GM18520 (cell line): ENCODE measurements at regions not wholly inside any gene's neighbourhood (a gene's known extent, or its start where the extent isn't known, plus 50 kb on each side); places are given as distances from the start of the nearest gene placed in this dataset.

Experiments
- ATAC-seq: cut with Tn5 transposase; IDR thresholded peaks from one replicate; pipeline ENCODE4 v1.9.1; 2021; ENCODE audit not compliant: unreplicated experiment

- peak; percentile 42 for ATAC-seq
These were observed 58.2 kb downstream of the HSD3B1 start for GRCh38 chr1:119565131-119565772.

- ATAC-seq, result no peak
These were observed 62.1 kb downstream of the HSD3B1 start for GRCh38 chr1:119569095-119569494.
